ENCODE measurements at regions not wholly inside any gene's neighbourhood (a gene's known extent, or its start where the extent isn't known, plus 50 kb on each side); places are given as distances from the start of the nearest gene placed in this dataset.

DNA sequence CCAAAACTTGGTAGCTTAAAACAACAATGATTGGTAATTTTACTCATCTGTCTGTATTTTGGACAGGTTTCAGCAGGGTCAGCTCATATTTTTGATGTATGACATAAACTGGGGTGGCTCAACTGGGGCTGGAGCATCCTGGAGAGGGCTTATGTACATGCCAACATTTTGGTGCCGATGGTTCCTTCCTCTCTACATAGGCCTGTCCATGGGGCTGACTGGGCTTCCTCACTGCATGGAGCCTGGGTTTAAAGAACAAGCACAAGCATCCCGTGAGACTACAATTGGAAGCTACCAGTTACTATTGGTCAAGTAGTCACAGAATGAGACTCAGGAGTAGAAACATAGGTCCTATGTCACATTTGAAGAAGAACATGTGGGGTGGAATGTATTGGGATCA, 95.0 kb downstream of the DDX1 start:
- TF ChIP-seq, protein P1, sequence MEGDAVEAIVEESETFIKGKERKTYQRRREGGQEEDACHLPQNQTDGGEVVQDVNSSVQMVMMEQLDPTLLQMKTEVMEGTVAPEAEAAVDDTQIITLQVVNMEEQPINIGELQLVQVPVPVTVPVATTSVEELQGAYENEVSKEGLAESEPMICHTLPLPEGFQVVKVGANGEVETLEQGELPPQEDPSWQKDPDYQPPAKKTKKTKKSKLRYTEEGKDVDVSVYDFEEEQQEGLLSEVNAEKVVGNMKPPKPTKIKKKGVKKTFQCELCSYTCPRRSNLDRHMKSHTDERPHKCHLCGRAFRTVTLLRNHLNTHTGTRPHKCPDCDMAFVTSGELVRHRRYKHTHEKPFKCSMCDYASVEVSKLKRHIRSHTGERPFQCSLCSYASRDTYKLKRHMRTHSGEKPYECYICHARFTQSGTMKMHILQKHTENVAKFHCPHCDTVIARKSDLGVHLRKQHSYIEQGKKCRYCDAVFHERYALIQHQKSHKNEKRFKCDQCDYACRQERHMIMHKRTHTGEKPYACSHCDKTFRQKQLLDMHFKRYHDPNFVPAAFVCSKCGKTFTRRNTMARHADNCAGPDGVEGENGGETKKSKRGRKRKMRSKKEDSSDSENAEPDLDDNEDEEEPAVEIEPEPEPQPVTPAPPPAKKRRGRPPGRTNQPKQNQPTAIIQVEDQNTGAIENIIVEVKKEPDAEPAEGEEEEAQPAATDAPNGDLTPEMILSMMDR (IDR thresholded peaks at IDR 0.05; ENCODE audit: partially characterized antibody, unreplicated experiment): no peak
- Mint-ChIP-seq H3K27ac (ENCODE audit: unreplicated experiment) (no peak overlapping the region), H3K27me3 (ENCODE audit: unreplicated experiment) (peaks cover 1% of the 10 kb centered on the region), H3K4me3 (ENCODE audit: unreplicated experiment) (no peak overlapping the region), H3K36me3 (ENCODE audit: unreplicated experiment) (no peaks in the 10 kb centered on the region), H3K4me1 (ENCODE audit: low read depth, unreplicated experiment) (peaks cover 5% of the 10 kb centered on the region), H3K9me3 (ENCODE audit: unreplicated experiment) (peaks cover 2% of the 10 kb centered on the region)
- no peak for DNase-seq

DNA sequence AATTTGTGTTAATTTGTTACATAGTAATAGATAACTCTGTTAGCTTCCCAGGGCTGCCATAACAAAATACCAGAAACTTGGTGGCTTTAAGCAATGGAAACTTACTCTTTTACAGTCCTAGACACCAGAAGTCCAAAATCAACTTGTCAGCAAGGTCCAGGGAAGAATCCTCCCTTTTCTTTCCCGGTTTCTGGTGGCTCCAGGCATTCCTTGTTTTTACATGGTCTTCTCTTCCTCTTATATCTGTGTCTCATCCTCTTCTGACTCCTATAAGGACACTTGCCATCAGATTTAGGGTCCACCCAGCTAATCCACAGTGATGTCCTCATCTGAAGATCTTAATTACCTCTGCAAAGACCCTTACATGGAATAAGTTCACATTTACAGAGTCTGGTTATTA, 95.6 kb downstream of the DDX1 start:
- H3K4me3 Mint-ChIP-seq (ENCODE audit: unreplicated experiment): no peak overlapping the region
- H3K4me1 Mint-ChIP-seq (ENCODE audit: low read depth, unreplicated experiment): peaks cover 5% of the 10 kb centered on the region
- no peak overlapping the region for H3K27ac Mint-ChIP-seq (ENCODE audit: unreplicated experiment)
- peaks cover 1% of the 10 kb centered on the region for H3K27me3 Mint-ChIP-seq (ENCODE audit: unreplicated experiment)
- no peaks in the 10 kb centered on the region for H3K36me3 Mint-ChIP-seq (ENCODE audit: unreplicated experiment)
- no peak for DNase-seq
- peaks cover 2% of the 10 kb centered on the region for H3K9me3 Mint-ChIP-seq (ENCODE audit: unreplicated experiment)
- TF ChIP-seq, protein P1 (IDR thresholded peaks at IDR 0.05; ENCODE audit: partially characterized antibody, unreplicated experiment): no peak

DNA sequence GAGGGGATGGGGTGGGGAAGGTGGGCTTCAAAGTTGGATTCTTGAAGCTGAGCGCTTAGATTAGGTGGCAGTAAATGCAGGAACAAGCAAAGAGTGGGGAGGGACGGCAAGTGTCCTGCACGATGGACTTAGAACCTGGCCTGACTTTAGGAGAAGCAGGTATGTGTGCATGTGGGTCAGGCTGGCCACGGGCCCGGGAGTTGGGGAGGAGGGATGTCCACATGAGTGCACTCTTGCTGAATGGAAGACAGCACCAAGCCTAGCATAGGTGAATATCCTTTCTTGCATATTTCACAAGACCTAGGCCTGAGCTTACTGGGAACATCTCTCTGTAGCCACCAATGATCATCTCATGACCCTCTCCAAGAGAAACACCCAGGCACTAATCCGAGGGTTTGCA, 96.1 kb downstream of the DDX1 start:
- DNase-seq: no peak
- Mint-ChIP-seq H3K36me3 (ENCODE audit: unreplicated experiment) (no peaks in the 10 kb centered on the region), H3K27ac (ENCODE audit: unreplicated experiment) (no peak overlapping the region), H3K27me3 (ENCODE audit: unreplicated experiment) (peaks cover 1% of the 10 kb centered on the region), H3K9me3 (ENCODE audit: unreplicated experiment) (peaks cover 2% of the 10 kb centered on the region), H3K4me1 (ENCODE audit: low read depth, unreplicated experiment) (peaks cover 5% of the 10 kb centered on the region), H3K4me3 (ENCODE audit: unreplicated experiment) (no peak overlapping the region)
- TF ChIP-seq, protein P1 (IDR thresholded peaks at IDR 0.05; ENCODE audit: partially characterized antibody, unreplicated experiment): no peak

DNA sequence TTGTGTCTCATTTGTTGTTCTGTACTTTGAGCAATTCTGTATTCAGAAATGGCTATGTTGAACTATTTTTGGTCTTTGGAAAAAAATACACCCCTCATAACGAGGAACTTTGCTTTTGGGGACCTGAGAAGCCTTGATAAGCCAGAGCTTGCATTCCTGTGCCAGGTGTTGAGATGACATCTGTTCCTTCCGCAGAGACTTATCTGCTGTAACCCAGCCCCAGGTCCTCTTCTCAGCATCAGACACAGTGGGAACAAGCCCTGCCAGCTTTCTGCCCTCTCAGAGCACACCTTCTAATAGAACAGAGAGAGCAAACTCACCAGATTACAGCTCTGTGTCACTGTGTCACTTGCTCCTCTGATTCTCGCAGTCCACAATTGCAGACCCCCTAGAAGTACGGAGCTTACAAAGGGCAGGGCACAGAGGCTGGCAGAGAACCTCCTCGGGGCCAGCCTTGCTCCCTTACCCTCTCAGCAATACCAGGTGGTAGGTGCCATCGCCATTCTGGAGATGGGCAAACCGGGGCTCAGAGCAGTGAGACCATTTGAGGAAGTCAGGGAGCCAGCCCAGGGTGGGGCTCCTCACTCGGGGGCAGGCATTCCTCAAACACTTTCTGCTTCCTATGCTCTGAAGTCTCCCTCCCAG, 97.4 kb downstream of the DDX1 start:
- H3K36me3 Mint-ChIP-seq (ENCODE audit: unreplicated experiment): no peaks in the 10 kb centered on the region
- peaks cover 4% of the 10 kb centered on the region for H3K27me3 Mint-ChIP-seq (ENCODE audit: unreplicated experiment)
- peaks cover 2% of the 10 kb centered on the region for H3K9me3 Mint-ChIP-seq (ENCODE audit: unreplicated experiment)
- TF ChIP-seq, protein P1 (IDR thresholded peaks at IDR 0.05; ENCODE audit: partially characterized antibody, unreplicated experiment): no peak
- peaks cover 10% of the 10 kb centered on the region for H3K4me1 Mint-ChIP-seq (ENCODE audit: low read depth, unreplicated experiment)
- no peak overlapping the region for H3K4me3 Mint-ChIP-seq (ENCODE audit: unreplicated experiment)
- H3K27ac Mint-ChIP-seq (ENCODE audit: unreplicated experiment): no peak overlapping the region
- DNase-seq: no peak

DNA sequence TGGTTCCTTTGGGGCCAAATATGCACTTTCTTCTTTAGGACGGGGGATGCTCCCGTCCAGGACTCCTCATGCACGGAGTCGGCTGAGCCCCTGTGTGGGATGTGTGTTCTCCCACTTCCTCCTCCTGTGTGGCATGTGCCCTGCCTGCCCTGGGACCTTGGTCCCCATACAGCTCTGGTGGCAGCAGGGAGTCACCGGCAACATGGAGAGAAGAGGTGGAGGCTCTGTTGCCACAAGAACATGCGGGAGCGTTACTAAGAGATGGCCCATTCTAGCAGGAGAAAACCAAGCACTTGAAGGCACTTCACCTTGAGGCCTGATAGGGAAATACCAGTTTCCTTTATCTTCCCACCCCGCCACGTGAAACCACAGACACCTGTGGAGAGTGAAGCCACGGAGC, 98.0 kb downstream of the DDX1 start:
- H3K4me1 Mint-ChIP-seq (ENCODE audit: low read depth, unreplicated experiment): peaks cover 16% of the 10 kb centered on the region
- TF ChIP-seq, protein P1 (IDR thresholded peaks at IDR 0.05; ENCODE audit: partially characterized antibody, unreplicated experiment): no peak
- DNase-seq: no peak
- no peak overlapping the region for H3K4me3 Mint-ChIP-seq (ENCODE audit: unreplicated experiment)
- H3K9me3 Mint-ChIP-seq (ENCODE audit: unreplicated experiment): peaks cover 2% of the 10 kb centered on the region
- no peaks in the 10 kb centered on the region for H3K36me3 Mint-ChIP-seq (ENCODE audit: unreplicated experiment)
- peaks cover 4% of the 10 kb centered on the region for H3K27me3 Mint-ChIP-seq (ENCODE audit: unreplicated experiment)
- H3K27ac Mint-ChIP-seq (ENCODE audit: unreplicated experiment): no peak overlapping the region
